GM04503 (cell line): ENCODE measurements at regions not wholly inside any gene's neighbourhood (a gene's known extent, or its start where the extent isn't known, plus 50 kb on each side); places are given as distances from the start of the nearest gene placed in this dataset.
A peak's percentile ranks its signal among the peaks of the same experiment; 100 is the strongest.
"Not testable (repeated sequence)": the region's sequence is repeated elsewhere in the genome, so short reads cannot be mapped to it uniquely, and the experiment has no call there.

ENCODE experiments used
- DNase-seq: peaks from one replicate; pipeline ENCODE4 v3.0.0-alpha.2; 2012; ENCODE audit warnings: low read depth

GRCh38 chr22:25488244-25489020 is 76.0 kb upstream of the GRK3 start:
- peak; percentile 11 for DNase-seq

DNA sequence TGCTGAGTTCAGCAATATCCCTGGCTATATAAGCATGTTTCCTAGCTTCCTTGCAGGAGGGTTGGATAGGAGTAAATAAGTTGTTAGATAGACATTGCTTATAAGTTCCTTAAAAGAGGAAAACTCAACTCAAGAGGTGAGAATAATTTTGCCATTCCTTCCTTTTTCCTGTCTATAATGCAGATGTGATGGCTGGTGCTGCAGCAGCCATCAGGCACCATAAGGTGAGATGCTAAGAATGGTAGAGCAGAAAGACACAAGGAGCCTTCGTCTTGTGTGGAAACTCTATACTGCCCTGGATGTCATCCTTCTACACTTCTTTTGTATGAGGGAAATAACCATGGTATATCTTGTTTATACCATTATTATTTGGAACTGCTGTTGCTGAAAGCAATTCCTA is 74.5 kb upstream of the GRK3 start:
- no peak for DNase-seq

- DNase-seq = no peak
These were observed 73.6 kb upstream of the GRK3 start for GRCh38 chr22:25490896-25491295.

DNA sequence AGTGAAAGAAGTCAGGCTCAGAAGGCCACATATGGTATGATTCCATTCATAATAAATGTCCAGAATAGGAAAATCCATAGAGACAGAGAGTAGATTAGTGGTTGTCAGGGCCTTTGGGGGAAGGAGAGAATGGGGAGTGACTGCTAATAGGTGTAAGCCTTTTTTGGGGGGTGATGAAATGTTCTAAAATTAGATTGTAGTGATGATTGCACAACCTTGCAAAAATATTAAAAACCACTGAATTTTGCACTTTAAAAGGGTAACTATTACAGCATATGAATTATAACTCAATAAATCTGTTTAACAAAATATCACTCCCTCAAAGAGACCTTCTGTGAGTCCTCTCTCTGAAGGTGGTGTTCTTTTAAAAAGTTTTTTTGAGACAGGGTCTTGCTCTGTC is 72.3 kb upstream of the GRK3 start:
- no peak for DNase-seq

GRCh38 chr22:25492841-25493734 is 71.4 kb upstream of the GRK3 start:
- DNase-seq = no peak

GRCh38 chr22:25493794-25494193 is 70.7 kb upstream of the GRK3 start:
- no peak for DNase-seq

GRCh38 chr22:25494774-25495173 is 69.7 kb upstream of the GRK3 start:
- DNase-seq = no peak

DNA sequence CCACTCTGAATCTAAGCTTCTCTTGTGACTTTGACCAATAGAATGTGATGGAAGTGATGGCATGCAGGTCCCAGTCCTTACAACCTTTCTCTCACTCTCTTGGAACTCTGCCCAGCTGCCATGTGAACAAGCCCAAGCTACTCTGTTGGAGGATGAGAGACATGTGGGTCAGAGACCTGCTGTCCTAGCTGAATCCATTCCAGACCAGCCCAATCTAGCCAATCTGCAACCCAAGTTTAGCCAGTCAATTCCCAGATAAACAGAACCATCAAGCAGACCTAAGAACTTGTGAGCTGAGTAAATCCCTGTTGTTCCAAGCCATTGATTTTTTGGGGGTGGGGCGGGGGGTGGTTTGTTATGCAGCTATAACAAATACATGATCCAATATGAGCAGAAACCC is 69.2 kb upstream of the GRK3 start:
- DNase-seq = no peak

DNA sequence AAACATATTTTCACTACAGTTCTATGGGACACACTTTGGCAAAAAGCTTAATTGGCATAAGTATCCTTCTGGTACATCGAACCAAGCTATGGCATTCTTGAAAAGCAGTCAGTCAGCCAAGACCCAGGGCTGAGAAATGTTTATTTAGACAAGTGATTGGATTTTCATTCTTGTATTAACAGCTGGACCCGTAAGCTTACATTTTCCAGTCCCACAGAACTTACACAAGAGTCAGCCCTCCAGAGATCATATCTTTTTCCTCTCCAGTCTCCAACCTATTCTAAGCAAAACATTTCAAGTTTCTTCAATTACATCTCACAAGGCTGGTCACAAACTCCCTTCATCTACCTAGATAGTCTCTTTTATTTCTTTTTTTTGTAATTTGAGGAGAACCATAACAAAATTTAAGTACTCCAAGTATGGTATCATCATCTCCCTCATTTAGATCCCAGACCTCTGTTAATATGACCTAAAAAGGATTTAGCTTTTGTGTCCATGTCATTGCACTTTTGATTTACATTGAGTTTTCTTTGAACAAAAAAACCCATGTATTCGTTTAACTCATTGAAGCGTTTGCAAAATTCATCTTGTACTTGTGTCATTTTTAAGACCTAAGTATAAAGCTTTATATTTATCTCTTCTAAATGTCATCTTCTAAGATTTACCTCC is 67.9 kb upstream of the GRK3 start:
- DNase-seq = no peak

GRCh38 chr22:25497181-25497641 is 67.3 kb upstream of the GRK3 start:
- DNase-seq = no peak

GRCh38 chr22:25497716-25498115 is 66.8 kb upstream of the GRK3 start:
- no peak for DNase-seq

- not testable (repeated sequence) for DNase-seq
These were observed 63.8 kb upstream of the GRK3 start for GRCh38 chr22:25500671-25501070.

DNA sequence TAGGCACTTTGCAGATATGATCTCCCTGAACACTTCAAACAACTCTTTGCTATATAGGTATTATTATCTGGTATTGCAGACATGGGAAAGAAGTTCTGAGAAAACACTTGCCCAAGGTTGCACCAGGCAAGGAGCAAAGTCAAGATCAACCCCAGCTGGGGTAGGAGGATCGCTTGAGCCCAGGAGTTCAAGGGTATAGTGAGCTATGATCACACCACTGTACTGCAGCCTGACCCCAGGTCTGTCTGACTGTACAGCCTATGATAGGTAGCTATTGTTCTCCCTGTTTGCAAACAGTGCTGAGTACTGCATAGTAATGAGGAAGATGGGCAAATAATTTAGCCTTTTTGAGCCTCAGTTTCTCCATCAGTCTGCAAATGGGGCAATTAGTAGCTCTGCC is 60.5 kb upstream of the GRK3 start:
- DNase-seq = not testable (repeated sequence)

- no peak for DNase-seq
These were observed 56.3 kb upstream of the GRK3 start for GRCh38 chr22:25508161-25508560.

GRCh38 chr22:25508761-25509321 is 55.6 kb upstream of the GRK3 start:
- no peak for DNase-seq

DNA sequence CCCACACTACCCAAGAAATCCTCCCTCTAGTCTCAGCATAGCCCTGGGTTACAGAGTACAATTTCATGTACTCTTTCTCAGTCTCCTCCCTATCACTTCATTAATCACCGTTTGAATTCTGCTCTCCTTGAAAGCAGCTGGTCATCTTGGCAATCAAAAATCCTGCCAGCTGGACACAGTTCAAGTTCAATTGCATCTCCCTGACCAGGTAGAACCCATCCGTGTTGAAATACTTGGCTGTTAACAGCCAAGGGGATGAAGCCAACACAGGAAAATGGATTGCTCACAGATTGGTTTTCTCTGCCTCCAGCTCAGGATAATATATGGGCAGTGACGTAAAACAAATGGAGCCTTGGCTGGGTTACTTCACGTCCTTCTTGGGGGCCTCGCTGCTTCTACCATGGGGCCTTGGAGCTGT is 55.1 kb upstream of the GRK3 start:
- DNase-seq = no peak

- DNase-seq = no peak
These were observed 53.6 kb upstream of the GRK3 start for GRCh38 chr22:25510876-25511275.

DNA sequence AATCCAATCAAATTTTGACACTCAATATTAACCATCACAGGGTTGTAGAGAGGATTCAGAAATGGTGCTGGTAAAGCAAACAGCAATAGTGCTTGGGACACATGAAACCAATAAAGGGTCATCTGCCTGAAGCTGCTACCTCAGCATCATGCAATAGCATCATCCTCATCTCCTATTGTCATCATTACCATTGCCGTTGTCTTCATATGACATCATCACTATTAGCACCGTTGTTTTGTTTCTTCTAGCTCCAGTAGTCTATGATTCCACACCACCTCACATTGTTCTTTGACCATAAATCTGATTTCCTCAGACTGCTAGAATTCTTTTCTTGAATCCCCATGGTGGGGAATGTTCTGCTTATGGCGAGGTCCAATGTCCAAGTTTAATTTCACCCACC is 52.8 kb upstream of the GRK3 start:
- DNase-seq = no peak

DNA sequence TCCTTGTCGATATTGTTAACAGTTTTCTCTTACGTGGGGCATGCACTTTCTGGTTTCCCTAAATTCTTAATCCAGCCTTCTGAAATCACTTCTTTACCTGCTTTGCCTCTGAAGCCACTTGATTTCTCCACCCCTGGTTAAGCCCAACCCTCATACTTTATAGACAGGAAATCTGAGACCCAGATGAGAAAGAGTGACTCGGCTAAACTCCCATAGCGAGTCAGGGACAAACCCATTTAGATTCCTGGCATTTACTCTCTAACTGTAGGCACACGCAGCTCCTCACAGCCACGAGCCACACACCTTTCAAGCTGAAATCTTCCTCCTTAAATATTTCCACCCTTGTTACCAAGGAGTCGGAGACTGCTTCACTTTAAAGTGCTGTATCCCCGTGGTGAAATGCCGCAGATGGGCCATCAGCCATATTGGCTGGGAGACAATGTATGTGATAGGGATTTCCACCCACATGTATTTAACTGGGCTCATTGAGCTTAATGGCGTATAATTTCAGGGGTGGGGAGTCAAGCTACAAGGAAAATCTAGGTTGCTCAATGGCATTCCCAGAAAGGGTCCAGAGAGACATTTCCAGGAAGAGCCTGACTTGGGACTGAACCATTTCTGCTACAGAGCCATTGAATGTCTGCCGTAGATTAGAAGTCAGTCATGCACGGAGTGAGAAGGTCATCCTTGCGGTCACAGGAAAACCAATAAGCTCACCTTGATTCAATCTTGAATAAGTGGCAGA is 49.9 kb upstream of the GRK3 start:
- DNase-seq = no peak
